ENCODE measurements at regions not wholly inside any gene's neighbourhood (a gene's known extent, or its start where the extent isn't known, plus 50 kb on each side); places are given as distances from the start of the nearest gene placed in this dataset.
A peak's percentile ranks its signal among the peaks of the same experiment; 100 is the strongest.

GRCh38 chr11:128345316-128345715 lies 242.0 kb downstream of the ETS1 start:
- no peaks in the 10 kb centered on the region for H3K36me3 ChIP-seq (ENCODE audit: control insufficient read depth in 3 of 3, insufficient read depth in 3 of 3, low read length in 3 of 3)
- no peaks in the 10 kb centered on the region for H3K9me3 ChIP-seq (ENCODE audit: control insufficient read depth in 3 of 3, low read length in 3 of 3)
- H3K27me3 ChIP-seq (ENCODE audit: control insufficient read depth in 3 of 3, insufficient read depth in 3 of 3, low read length in 3 of 3): no peaks in the 10 kb centered on the region

DNA sequence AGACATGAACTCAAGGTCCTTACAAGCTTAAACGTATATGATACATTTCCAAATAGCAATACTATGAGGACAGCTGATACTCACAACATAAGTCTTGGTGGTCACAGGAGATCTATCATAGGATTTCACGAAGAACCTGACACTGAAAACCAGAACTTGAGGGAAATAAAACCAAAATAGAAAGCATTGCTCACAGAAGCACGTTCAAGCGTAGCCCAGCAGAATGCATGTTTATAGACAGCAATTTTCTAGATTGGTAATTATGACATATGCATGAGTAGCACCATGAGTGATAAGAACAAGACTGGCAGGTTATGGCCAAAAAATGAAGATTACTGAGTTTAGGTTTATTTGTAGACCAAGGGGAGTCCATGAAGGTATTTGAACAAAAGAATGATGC lies 243.5 kb downstream of the ETS1 start:
- H3K4me3 ChIP-seq (ENCODE audit: low read length in 3 of 3): no peak overlapping the region
- H3K36me3 ChIP-seq (ENCODE audit: control insufficient read depth in 3 of 3, insufficient read depth in 3 of 3, low read length in 3 of 3): no peaks in the 10 kb centered on the region
- no peak overlapping the region for H3K9ac ChIP-seq (ENCODE audit: low read depth in 1 of 3, low read length in 3 of 3)
- no peaks in the 10 kb centered on the region for H3K9me3 ChIP-seq (ENCODE audit: control insufficient read depth in 3 of 3, low read length in 3 of 3)
- no peaks in the 10 kb centered on the region for H3K27me3 ChIP-seq (ENCODE audit: control insufficient read depth in 3 of 3, insufficient read depth in 3 of 3, low read length in 3 of 3)
- no peak overlapping the region for H3K27ac ChIP-seq (ENCODE audit: low read depth, low read length)
- H3K4me1 ChIP-seq (ENCODE audit: control insufficient read depth in 3 of 3, insufficient read depth in 3 of 3, low read length in 3 of 3): peaks cover 6 to 11% (median 9%) of the 10 kb centered on the region in 3 donors

More at GRCh38 chr11:128345316-128345715, 242.0 kb downstream of the ETS1 start:
- Histone ChIP-seq H3K4me3 (ENCODE audit: low read length in 3 of 3) (no peak overlapping the region), H3K27ac (ENCODE audit: low read depth, low read length) (no peak overlapping the region), H3K4me1 (ENCODE audit: control insufficient read depth in 3 of 3, insufficient read depth in 3 of 3, low read length in 3 of 3) (peaks cover 6 to 11% (median 9%) of the 10 kb centered on the region in 3 donors), H3K9ac (ENCODE audit: low read depth in 1 of 3, low read length in 3 of 3) (no peak overlapping the region)

DNA sequence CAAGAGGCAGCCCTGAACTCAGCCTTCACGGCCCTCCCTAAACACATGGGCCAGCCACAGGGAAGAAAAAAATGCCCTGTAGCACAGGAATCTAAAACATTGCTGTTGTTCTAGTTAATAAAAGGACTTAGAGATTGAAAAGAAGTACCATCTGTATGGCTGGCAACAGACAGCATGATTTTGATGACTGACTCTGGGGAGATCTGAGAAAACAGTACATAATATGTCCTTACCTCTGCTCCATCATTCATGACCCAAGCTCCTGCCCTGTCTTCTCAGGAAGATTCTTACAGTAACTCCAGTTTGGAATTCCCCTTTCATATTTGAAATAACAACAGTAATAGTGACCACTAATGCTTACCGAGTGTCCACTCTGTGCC lies 244.2 kb downstream of the ETS1 start:
- Histone ChIP-seq H3K4me3 (ENCODE audit: low read length in 3 of 3) (no peak overlapping the region), H3K9me3 (ENCODE audit: control insufficient read depth in 3 of 3, low read length in 3 of 3) (no peaks in the 10 kb centered on the region), H3K9ac (ENCODE audit: low read depth in 1 of 3, low read length in 3 of 3) (no peak overlapping the region), H3K27me3 (ENCODE audit: control insufficient read depth in 3 of 3, insufficient read depth in 3 of 3, low read length in 3 of 3) (no peaks in the 10 kb centered on the region), H3K36me3 (ENCODE audit: control insufficient read depth in 3 of 3, insufficient read depth in 3 of 3, low read length in 3 of 3) (no peaks in the 10 kb centered on the region), H3K4me1 (ENCODE audit: control insufficient read depth in 3 of 3, insufficient read depth in 3 of 3, low read length in 3 of 3) (peaks cover 6 to 11% (median 9%) of the 10 kb centered on the region in 3 donors), H3K27ac (ENCODE audit: low read depth, low read length) (peak overlapping the region; percentile 54)

DNA sequence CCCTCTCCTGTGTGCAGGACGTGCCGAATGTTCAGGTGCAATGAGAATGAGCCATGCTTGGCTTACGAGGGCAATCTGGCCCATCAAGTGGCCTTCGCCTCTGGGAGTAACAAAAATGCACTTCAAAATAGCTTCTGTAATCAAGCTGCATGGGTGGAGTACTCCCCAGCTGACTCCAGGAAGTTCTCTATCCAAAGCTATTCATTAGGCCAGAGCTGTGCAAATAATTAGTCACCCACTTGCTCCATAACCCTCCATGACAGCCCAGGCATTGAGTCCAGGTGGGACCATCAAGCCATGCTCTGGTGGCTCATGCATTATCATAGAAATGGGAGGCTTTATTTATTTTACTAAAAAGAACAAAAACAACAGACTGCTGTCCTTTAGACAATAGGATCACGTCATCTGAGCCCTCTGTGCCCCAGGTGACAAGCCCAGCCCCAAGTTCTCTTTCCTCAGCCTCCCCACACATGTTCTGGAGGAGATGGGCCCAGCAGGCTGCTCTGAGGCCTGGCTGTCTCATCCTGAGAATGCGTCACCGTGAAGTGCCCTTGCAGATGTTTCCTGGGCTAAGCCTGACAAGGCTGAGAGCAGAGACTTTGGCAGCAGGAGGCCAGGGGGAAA lies 244.7 kb downstream of the ETS1 start:
- peak overlapping the region in 1 of 3 donors; percentile 17 for H3K9ac ChIP-seq (ENCODE audit: low read depth in 1 of 3, low read length in 3 of 3)
- no peaks in the 10 kb centered on the region for H3K9me3 ChIP-seq (ENCODE audit: control insufficient read depth in 3 of 3, low read length in 3 of 3)
- H3K4me1 ChIP-seq (ENCODE audit: control insufficient read depth in 3 of 3, insufficient read depth in 3 of 3, low read length in 3 of 3): peaks cover 6 to 11% (median 9%) of the 10 kb centered on the region in 3 donors
- H3K27me3 ChIP-seq (ENCODE audit: control insufficient read depth in 3 of 3, insufficient read depth in 3 of 3, low read length in 3 of 3): no peaks in the 10 kb centered on the region
- no peak overlapping the region for H3K4me3 ChIP-seq (ENCODE audit: low read length in 3 of 3)
- no peaks in the 10 kb centered on the region for H3K36me3 ChIP-seq (ENCODE audit: control insufficient read depth in 3 of 3, insufficient read depth in 3 of 3, low read length in 3 of 3)
- peak overlapping the region; percentile 54 for H3K27ac ChIP-seq (ENCODE audit: low read depth, low read length)

GRCh38 chr11:128341280-128342248 lies 245.8 kb downstream of the ETS1 start:
- no peaks in the 10 kb centered on the region for H3K27me3 ChIP-seq (ENCODE audit: control insufficient read depth in 3 of 3, insufficient read depth in 3 of 3, low read length in 3 of 3)
- H3K4me1 ChIP-seq (ENCODE audit: control insufficient read depth in 3 of 3, insufficient read depth in 3 of 3, low read length in 3 of 3): peaks cover 6 to 11% (median 9%) of the 10 kb centered on the region in 3 donors
- H3K4me3 ChIP-seq (ENCODE audit: low read length in 3 of 3): no peak overlapping the region
- no peaks in the 10 kb centered on the region for H3K36me3 ChIP-seq (ENCODE audit: control insufficient read depth in 3 of 3, insufficient read depth in 3 of 3, low read length in 3 of 3)
- H3K9me3 ChIP-seq (ENCODE audit: control insufficient read depth in 3 of 3, low read length in 3 of 3): no peaks in the 10 kb centered on the region
- peak overlapping the region; percentile 54 for H3K27ac ChIP-seq (ENCODE audit: low read depth, low read length)
- peak overlapping the region in 1 of 3 donors; percentile 17 for H3K9ac ChIP-seq (ENCODE audit: low read depth in 1 of 3, low read length in 3 of 3)

- Histone ChIP-seq H3K4me3 (ENCODE audit: low read length in 3 of 3) (no peak overlapping the region), H3K27me3 (ENCODE audit: control insufficient read depth in 3 of 3, insufficient read depth in 3 of 3, low read length in 3 of 3) (no peaks in the 10 kb centered on the region), H3K4me1 (ENCODE audit: control insufficient read depth in 3 of 3, insufficient read depth in 3 of 3, low read length in 3 of 3) (peaks cover 9 to 16% (median 14%) of the 10 kb centered on the region in 3 donors), H3K36me3 (ENCODE audit: control insufficient read depth in 3 of 3, insufficient read depth in 3 of 3, low read length in 3 of 3) (no peaks in the 10 kb centered on the region), H3K27ac (ENCODE audit: low read depth, low read length) (no peak overlapping the region), H3K9me3 (ENCODE audit: control insufficient read depth in 3 of 3, low read length in 3 of 3) (no peaks in the 10 kb centered on the region), H3K9ac (ENCODE audit: low read depth in 1 of 3, low read length in 3 of 3) (no peak overlapping the region)
Observed at GRCh38 chr11:128339792-128340191, 247.6 kb downstream of the ETS1 start.

DNA sequence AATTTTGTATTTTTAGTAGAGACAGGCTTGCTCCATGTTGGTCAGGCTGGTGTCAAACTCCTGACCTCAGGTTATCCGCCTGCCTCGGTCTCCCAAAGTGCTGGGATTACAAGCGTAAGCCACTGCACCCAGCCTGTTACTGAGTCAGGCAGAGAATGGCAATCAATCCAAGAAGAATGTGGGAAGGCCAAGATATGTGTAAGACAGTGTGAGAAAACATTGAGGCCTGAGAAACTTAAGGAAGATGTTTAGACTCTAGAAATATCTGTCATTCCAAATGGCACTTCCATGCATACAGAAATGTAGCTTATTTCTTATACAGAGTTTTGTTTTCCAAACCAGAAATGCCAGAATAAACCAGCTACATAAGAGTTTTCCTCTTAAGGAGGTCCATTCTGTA lies 248.5 kb downstream of the ETS1 start:
- Histone ChIP-seq H3K27ac (ENCODE audit: low read depth, low read length) (no peak overlapping the region), H3K9ac (ENCODE audit: low read depth in 1 of 3, low read length in 3 of 3) (no peak overlapping the region), H3K4me3 (ENCODE audit: low read length in 3 of 3) (no peak overlapping the region), H3K4me1 (ENCODE audit: control insufficient read depth in 3 of 3, insufficient read depth in 3 of 3, low read length in 3 of 3) (peaks cover 9 to 16% (median 16%) of the 10 kb centered on the region in 3 donors), H3K27me3 (ENCODE audit: control insufficient read depth in 3 of 3, insufficient read depth in 3 of 3, low read length in 3 of 3) (no peaks in the 10 kb centered on the region), H3K9me3 (ENCODE audit: control insufficient read depth in 3 of 3, low read length in 3 of 3) (no peaks in the 10 kb centered on the region), H3K36me3 (ENCODE audit: control insufficient read depth in 3 of 3, insufficient read depth in 3 of 3, low read length in 3 of 3) (no peaks in the 10 kb centered on the region)

- H3K9me3 ChIP-seq (ENCODE audit: control insufficient read depth in 3 of 3, low read length in 3 of 3): no peaks in the 10 kb centered on the region
- H3K9ac ChIP-seq (ENCODE audit: low read depth in 1 of 3, low read length in 3 of 3): no peak overlapping the region
- H3K27me3 ChIP-seq (ENCODE audit: control insufficient read depth in 3 of 3, insufficient read depth in 3 of 3, low read length in 3 of 3): no peaks in the 10 kb centered on the region
- H3K4me1 ChIP-seq (ENCODE audit: control insufficient read depth in 3 of 3, insufficient read depth in 3 of 3, low read length in 3 of 3): peaks cover 0 to 11% (median 4%) of the 10 kb centered on the region in 3 donors
- H3K27ac ChIP-seq (ENCODE audit: low read depth, low read length): peak overlapping the region; percentile 68
- H3K4me3 ChIP-seq (ENCODE audit: low read length in 3 of 3): no peak overlapping the region
- H3K36me3 ChIP-seq (ENCODE audit: control insufficient read depth in 3 of 3, insufficient read depth in 3 of 3, low read length in 3 of 3): no peaks in the 10 kb centered on the region
Observed at GRCh38 chr11:128336203-128336602, 251.2 kb downstream of the ETS1 start.

GRCh38 chr11:128335729-128336128 lies 251.6 kb downstream of the ETS1 start:
- no peak overlapping the region for H3K4me3 ChIP-seq (ENCODE audit: low read length in 3 of 3)
- no peaks in the 10 kb centered on the region for H3K36me3 ChIP-seq (ENCODE audit: control insufficient read depth in 3 of 3, insufficient read depth in 3 of 3, low read length in 3 of 3)
- no peak overlapping the region for H3K9ac ChIP-seq (ENCODE audit: low read depth in 1 of 3, low read length in 3 of 3)
- H3K27ac ChIP-seq (ENCODE audit: low read depth, low read length): peak overlapping the region; percentile 68
- H3K4me1 ChIP-seq (ENCODE audit: control insufficient read depth in 3 of 3, insufficient read depth in 3 of 3, low read length in 3 of 3): peaks cover 0 to 11% (median 4%) of the 10 kb centered on the region in 3 donors
- H3K27me3 ChIP-seq (ENCODE audit: control insufficient read depth in 3 of 3, insufficient read depth in 3 of 3, low read length in 3 of 3): no peaks in the 10 kb centered on the region
- no peaks in the 10 kb centered on the region for H3K9me3 ChIP-seq (ENCODE audit: control insufficient read depth in 3 of 3, low read length in 3 of 3)
